ENCODE measurements at regions not wholly inside any gene's neighbourhood (a gene's known extent, or its start where the extent isn't known, plus 50 kb on each side); places are given as distances from the start of the nearest gene placed in this dataset.

DNA sequence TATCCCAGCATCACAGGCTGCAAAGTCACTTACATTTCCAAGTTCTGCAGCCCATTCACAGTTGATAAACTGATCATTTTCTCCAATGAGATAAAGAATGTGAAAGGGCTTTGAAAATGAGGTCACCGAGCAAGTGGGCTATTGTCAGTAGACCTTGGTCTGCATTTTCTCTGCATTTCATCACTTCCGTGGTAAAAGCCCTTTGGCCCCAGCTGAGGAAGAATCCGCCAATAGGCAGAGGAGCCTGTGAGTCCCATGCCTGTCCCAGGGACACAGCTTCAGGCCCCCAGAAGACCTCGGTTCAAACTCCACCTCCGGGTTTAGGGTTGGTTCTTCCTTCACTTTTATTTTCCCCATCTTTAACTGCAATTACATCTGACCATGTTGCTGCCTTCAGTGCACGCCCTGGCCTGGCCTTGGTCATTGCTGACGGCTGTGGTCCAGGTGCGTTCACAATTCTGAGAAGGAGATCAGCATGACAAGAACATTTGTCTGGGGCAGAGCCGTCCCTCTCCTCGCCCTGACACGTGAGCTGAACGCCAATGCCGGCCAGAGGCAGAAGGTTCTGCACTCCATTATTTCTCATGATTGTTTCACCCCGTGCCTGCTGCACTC, 292.5 kb downstream of the TCERG1L start:
- Histone ChIP-seq H3K4me3 (no peak overlapping the region), H3K4me1 (no peaks in the 10 kb centered on the region), H3K9me3 (no peaks in the 10 kb centered on the region), H3K27me3 (no peaks in the 10 kb centered on the region), H3K36me3 (no peaks in the 10 kb centered on the region), H3K27ac (no peak overlapping the region)
- DNase-seq (ENCODE audit: low spot score in 2 of 2): no peak
- TF ChIP-seq, protein P1, sequence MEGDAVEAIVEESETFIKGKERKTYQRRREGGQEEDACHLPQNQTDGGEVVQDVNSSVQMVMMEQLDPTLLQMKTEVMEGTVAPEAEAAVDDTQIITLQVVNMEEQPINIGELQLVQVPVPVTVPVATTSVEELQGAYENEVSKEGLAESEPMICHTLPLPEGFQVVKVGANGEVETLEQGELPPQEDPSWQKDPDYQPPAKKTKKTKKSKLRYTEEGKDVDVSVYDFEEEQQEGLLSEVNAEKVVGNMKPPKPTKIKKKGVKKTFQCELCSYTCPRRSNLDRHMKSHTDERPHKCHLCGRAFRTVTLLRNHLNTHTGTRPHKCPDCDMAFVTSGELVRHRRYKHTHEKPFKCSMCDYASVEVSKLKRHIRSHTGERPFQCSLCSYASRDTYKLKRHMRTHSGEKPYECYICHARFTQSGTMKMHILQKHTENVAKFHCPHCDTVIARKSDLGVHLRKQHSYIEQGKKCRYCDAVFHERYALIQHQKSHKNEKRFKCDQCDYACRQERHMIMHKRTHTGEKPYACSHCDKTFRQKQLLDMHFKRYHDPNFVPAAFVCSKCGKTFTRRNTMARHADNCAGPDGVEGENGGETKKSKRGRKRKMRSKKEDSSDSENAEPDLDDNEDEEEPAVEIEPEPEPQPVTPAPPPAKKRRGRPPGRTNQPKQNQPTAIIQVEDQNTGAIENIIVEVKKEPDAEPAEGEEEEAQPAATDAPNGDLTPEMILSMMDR (IDR thresholded peaks at IDR 0.05): no peak
- intact Hi-C loops (cut with DNase I): no loop called here

DNA sequence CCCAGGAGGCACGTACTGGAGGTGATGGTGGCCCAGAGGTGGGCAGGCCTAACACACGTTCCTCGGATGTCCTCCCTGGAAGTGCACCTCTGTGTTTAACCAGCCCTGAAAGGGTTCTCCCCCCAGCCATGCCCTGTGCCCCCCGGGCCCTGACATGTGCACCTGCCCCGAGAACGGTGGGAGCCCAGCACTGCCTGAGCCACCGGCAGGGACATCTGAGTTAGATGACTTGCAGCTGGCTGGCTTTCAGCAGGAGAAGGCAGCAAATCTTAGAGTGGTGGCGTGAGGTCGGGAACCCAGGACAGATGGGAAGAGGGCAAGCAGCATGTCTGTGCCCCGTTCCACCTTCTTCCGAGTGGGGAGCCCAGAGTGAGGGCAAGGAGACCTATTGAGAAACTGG, 291.8 kb downstream of the TCERG1L start:
- no peaks in the 10 kb centered on the region for H3K4me1 ChIP-seq
- intact Hi-C loops (cut with DNase I): no loop called here
- H3K9me3 ChIP-seq: no peaks in the 10 kb centered on the region
- no peak overlapping the region for H3K4me3 ChIP-seq
- no peak overlapping the region for H3K27ac ChIP-seq
- no peaks in the 10 kb centered on the region for H3K36me3 ChIP-seq
- DNase-seq (ENCODE audit: low spot score in 2 of 2): peak in 1 of 2 donors; percentile 33
- H3K27me3 ChIP-seq: no peaks in the 10 kb centered on the region
- TF ChIP-seq, protein P1 (IDR thresholded peaks at IDR 0.05): no peak

DNA sequence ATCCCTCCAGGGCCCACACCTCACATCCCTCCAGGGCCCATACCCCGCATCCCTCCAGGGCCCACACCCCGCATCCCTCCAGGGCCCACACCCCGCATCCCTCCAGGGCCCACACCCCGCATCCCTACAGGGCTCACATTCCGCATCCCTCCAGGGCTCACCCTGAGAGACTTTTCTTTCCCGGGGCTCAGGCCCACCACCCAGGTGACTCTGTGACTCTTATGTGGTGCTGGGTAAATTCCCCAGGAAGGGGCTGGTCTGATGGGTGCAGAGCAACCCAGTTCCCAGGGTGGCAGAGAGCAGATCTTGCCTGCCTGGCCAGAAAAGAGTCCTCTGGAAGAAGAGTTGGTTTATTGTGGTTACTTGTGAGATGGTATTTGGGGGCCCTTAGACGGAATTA, 290.7 kb downstream of the TCERG1L start:
- no peak for DNase-seq (ENCODE audit: low spot score in 2 of 2)
- no peak overlapping the region for H3K4me3 ChIP-seq
- no peaks in the 10 kb centered on the region for H3K4me1 ChIP-seq
- intact Hi-C loops (cut with DNase I): no loop called here
- H3K27ac ChIP-seq: no peak overlapping the region
- no peaks in the 10 kb centered on the region for H3K27me3 ChIP-seq
- TF ChIP-seq, protein P1 (IDR thresholded peaks at IDR 0.05): no peak
- no peaks in the 10 kb centered on the region for H3K36me3 ChIP-seq
- no peaks in the 10 kb centered on the region for H3K9me3 ChIP-seq

DNA sequence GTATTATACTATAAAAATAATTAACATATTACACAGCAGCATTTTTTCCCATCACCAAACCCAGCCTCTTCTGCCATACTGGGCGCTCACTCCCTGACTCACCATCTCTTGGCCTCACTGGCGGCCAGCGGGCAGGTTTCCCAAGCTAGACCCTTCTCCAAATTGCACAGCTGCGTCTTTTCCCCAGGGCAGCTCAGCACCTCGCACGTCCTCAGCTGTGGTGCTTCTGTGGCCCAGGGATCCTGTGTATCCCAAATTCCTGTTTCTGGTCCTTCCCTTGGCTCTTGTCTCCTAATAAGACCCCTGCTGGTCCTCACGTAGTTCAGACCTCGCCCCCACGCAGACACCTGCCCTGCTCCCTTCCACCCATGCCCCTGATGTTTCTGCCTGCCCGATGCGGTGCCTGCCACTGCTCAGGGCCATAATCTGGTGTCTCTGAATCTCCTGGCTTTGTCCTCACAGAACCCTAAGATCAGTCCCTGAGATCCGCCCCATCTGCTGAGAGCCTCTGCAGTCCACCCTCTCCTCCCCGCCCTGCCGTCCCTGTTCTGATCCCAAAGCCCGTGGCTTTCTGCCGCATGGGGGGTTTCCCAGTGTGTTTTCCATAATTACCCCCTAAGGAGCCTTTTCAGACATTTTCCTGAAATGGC, 290.1 kb downstream of the TCERG1L start:
- no peaks in the 10 kb centered on the region for H3K4me1 ChIP-seq
- no peak overlapping the region for H3K4me3 ChIP-seq
- H3K27me3 ChIP-seq: no peaks in the 10 kb centered on the region
- intact Hi-C loops (cut with DNase I): no loop called here
- TF ChIP-seq, protein P1 (IDR thresholded peaks at IDR 0.05): no peak
- no peak overlapping the region for H3K27ac ChIP-seq
- no peak for DNase-seq (ENCODE audit: low spot score in 2 of 2)
- no peaks in the 10 kb centered on the region for H3K9me3 ChIP-seq
- H3K36me3 ChIP-seq: no peaks in the 10 kb centered on the region

DNA sequence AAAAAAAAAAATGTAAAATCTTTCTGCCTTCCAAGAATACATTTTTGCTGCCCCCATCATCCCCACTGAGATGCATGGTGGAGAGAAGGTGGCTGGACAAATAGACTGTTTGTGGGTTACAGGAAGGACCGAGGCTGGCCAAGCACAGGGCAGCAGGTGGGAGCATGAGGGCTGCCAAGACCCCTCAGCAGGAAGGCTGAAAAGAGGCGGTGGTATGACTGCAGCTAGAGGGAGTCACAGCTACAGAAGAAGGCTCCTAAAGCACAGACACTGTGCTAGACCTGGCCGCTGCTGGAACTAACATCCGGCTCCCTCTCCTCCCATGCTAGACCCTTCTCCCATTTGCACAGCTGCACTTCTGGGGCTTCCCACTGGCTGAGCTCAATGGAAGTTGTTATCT, 289.6 kb downstream of the TCERG1L start:
- Histone ChIP-seq H3K27ac (no peak overlapping the region), H3K27me3 (no peaks in the 10 kb centered on the region), H3K9me3 (no peaks in the 10 kb centered on the region), H3K4me1 (no peaks in the 10 kb centered on the region), H3K4me3 (no peak overlapping the region), H3K36me3 (no peaks in the 10 kb centered on the region)
- no peak for DNase-seq (ENCODE audit: low spot score in 2 of 2)
- intact Hi-C loops (cut with DNase I): no loop called here
- TF ChIP-seq, protein P1 (IDR thresholded peaks at IDR 0.05): no peak

All from ascending aorta (tissue), 2 donors.